ENCODE measurements at regions not wholly inside any gene's neighbourhood (a gene's known extent, or its start where the extent isn't known, plus 50 kb on each side); places are given as distances from the start of the nearest gene placed in this dataset.
"Not testable (repeated sequence)": the region's sequence is repeated elsewhere in the genome, so short reads cannot be mapped to it uniquely, and the experiment has no call there.

DNA sequence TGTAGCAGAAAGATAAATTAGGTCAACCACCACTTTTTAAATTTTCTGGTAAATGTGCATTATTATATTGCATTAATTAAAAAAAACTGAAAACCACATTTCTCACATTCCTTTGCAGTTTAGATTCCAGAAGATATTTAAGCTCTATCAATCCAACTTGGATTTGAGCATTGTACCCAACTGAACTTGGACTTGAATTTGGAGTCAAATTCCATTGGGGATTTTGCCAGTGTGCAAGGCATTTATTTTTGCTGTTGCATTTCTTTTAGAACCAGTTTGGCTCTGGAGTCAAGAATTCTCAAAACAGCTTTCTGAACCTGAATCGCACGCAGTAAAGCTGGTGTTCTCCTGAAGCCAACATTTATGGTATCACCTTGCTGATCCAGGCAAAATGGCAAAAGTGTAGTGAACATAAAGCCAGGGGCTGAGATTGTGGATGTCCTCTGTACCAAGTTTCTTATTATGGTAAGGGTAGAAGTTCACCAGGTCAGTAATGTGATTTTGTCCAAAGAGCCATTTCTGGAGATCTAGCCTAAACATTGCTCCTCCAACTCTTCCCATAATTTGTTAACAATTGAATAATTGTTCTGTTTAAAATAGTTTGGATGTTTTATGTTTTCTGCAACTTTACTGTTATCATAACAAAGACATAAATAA, 890.9 kb downstream of the LRRIQ3 start:
- DNase-seq: no peak
- Histone ChIP-seq H3K36me3 (ENCODE audit: low read depth, missing control alignments) (no peaks in the 10 kb centered on the region), H3K27ac (no peak overlapping the region), H3K9me3 (no peaks in the 10 kb centered on the region), H3K4me3 (no peak overlapping the region), H3K27me3 (no peaks in the 10 kb centered on the region), H3K4me1 (no peaks in the 10 kb centered on the region)
- TF ChIP-seq CTCF (IDR thresholded peaks at IDR 0.05): no peak
- no peak for TF ChIP-seq POLR2A (IDR thresholded peaks at IDR 0.05)
- 87 to 97% methylated on average over 2 of the region's 2 CpGs for WGBS, 2 donors
- intact Hi-C loops (cut with DNase I; ENCODE audit: low total_unique reads): no loop called here

GRCh38 chr1:73273886-73274285, 924.1 kb downstream of the LRRIQ3 start:
- no peak for DNase-seq
- 86 to 97% methylated on average over 2 of the region's 2 CpGs for WGBS, 2 donors
- H3K4me3 ChIP-seq: no peak overlapping the region
- TF ChIP-seq CTCF (IDR thresholded peaks at IDR 0.05) (no peak), POLR2A (IDR thresholded peaks at IDR 0.05) (no peak)
- intact Hi-C loops (cut with DNase I; ENCODE audit: low total_unique reads): no loop called here
- H3K9me3 ChIP-seq: no peaks in the 10 kb centered on the region
- H3K27me3 ChIP-seq: no peaks in the 10 kb centered on the region
- H3K4me1 ChIP-seq: no peaks in the 10 kb centered on the region
- no peak overlapping the region for H3K27ac ChIP-seq
- H3K36me3 ChIP-seq (ENCODE audit: low read depth, missing control alignments): no peaks in the 10 kb centered on the region

GRCh38 chr1:73245196-73245595, 952.8 kb downstream of the LRRIQ3 start:
- DNase-seq; H3K27ac ChIP-seq; intact Hi-C loops (cut with DNase I; ENCODE audit: low total_unique reads); H3K4me3 ChIP-seq; H3K27me3 ChIP-seq; H3K9me3 ChIP-seq; H3K4me1 ChIP-seq; H3K36me3 ChIP-seq (ENCODE audit: low read depth, missing control alignments): not testable (repeated sequence)

GRCh38 chr1:73218995-73219546, 936.7 kb upstream of the NEGR1 start:
- no peak for TF ChIP-seq CTCF (IDR thresholded peaks at IDR 0.05)
- TF ChIP-seq POLR2A (IDR thresholded peaks at IDR 0.05): no peak
- H3K27ac ChIP-seq: no peak overlapping the region
- H3K36me3 ChIP-seq (ENCODE audit: low read depth, missing control alignments): no peaks in the 10 kb centered on the region
- intact Hi-C loops (cut with DNase I; ENCODE audit: low total_unique reads): no loop called here
- WGBS, 2 donors: 59 to 64% methylated on average over 2 of the region's 2 CpGs
- H3K27me3 ChIP-seq: no peaks in the 10 kb centered on the region
- H3K4me1 ChIP-seq: no peaks in the 10 kb centered on the region
- H3K9me3 ChIP-seq: no peaks in the 10 kb centered on the region
- no peak overlapping the region for H3K4me3 ChIP-seq
- DNase-seq: no peak

- Histone ChIP-seq H3K9me3 (no peaks in the 10 kb centered on the region), H3K36me3 (ENCODE audit: low read depth, missing control alignments) (no peaks in the 10 kb centered on the region), H3K27me3 (no peaks in the 10 kb centered on the region), H3K4me1 (no peaks in the 10 kb centered on the region), H3K4me3 (no peak overlapping the region), H3K27ac (no peak overlapping the region)
- peak; percentile 33 for DNase-seq
- WGBS, 2 donors: 72 to 85% methylated on average over 4 to 5 of the region's 5 CpGs
- intact Hi-C loops (cut with DNase I; ENCODE audit: low total_unique reads): no loop called here
- TF ChIP-seq CTCF (IDR thresholded peaks at IDR 0.05) (peak in 1 of 3 experiments; percentile 15), POLR2A (IDR thresholded peaks at IDR 0.05) (no peak)
Observed at GRCh38 chr1:73205294-73205973, 923.1 kb upstream of the NEGR1 start.

Measured in testis (tissue), 2 donors.